ENCODE measurements at regions not wholly inside any gene's neighbourhood (a gene's known extent, or its start where the extent isn't known, plus 50 kb on each side); places are given as distances from the start of the nearest gene placed in this dataset.

- TF ChIP-seq CTCF (IDR thresholded peaks at IDR 0.05) (no peak), POLR2A (IDR thresholded peaks at IDR 0.05) (no peak), EP300 (IDR thresholded peaks at IDR 0.05; ENCODE audit: low read depth) (no peak)
Observed at GRCh38 chr20:26295006-26295405, 598.4 kb upstream of the ZNF337 start.

Measured in transverse colon (tissue), 3 donors.